ENCODE measurements at regions not wholly inside any gene's neighbourhood (a gene's known extent, or its start where the extent isn't known, plus 50 kb on each side); places are given as distances from the start of the nearest gene placed in this dataset.
"Not testable (repeated sequence)": the region's sequence is repeated elsewhere in the genome, so short reads cannot be mapped to it uniquely, and the experiment has no call there.

- Histone ChIP-seq H3K27ac (no peak overlapping the region), H3K4me3 (replicated peaks in 1 of 3) (no peak overlapping the region), H3K27me3 (no peaks in the 10 kb centered on the region), H3K9me3 (no peaks in the 10 kb centered on the region), H3K4me1 (no peaks in the 10 kb centered on the region), H3K36me3 (no peaks in the 10 kb centered on the region)
- WGBS, 2 donors, result 29 to 39% methylated on average over 3 of the region's 3 CpGs
- TF ChIP-seq CTCF (IDR thresholded peaks at IDR 0.05) (no peak), POLR2A (IDR thresholded peaks at IDR 0.05) (no peak)
- DNase-seq, result no peak
- intact Hi-C loops (cut with DNase I), result no loop called here
Measured at GRCh38 chrX:94695910-94696309, 1021.9 kb downstream of the FAM133A start.

- H3K4me3 ChIP-seq (replicated peaks in 1 of 3); intact Hi-C loops (cut with DNase I); H3K4me1 ChIP-seq; H3K27ac ChIP-seq; DNase-seq; H3K36me3 ChIP-seq; H3K27me3 ChIP-seq; H3K9me3 ChIP-seq: not testable (repeated sequence)
- WGBS, 2 donors, result 92 to 93% methylated on average over 12 to 15 of the region's 15 CpGs
Measured at GRCh38 chrX:94704348-94705256, 1030.6 kb downstream of the FAM133A start.

- H3K9me3 ChIP-seq, result no peaks in the 10 kb centered on the region
- no peaks in the 10 kb centered on the region for H3K36me3 ChIP-seq
- no peak for DNase-seq
- no peak overlapping the region for H3K27ac ChIP-seq
- no peaks in the 10 kb centered on the region for H3K27me3 ChIP-seq
- TF ChIP-seq POLR2A (IDR thresholded peaks at IDR 0.05), result no peak
- TF ChIP-seq CTCF (IDR thresholded peaks at IDR 0.05), result no peak
- no peaks in the 10 kb centered on the region for H3K4me1 ChIP-seq
- intact Hi-C loops (cut with DNase I), result no loop called here
- H3K4me3 ChIP-seq (replicated peaks in 1 of 3), result no peak overlapping the region
- 88 to 92% methylated on average over 2 of the region's 2 CpGs for WGBS, 2 donors
Measured at GRCh38 chrX:94721386-94721785, 1047.4 kb downstream of the FAM133A start.

- no peaks in the 10 kb centered on the region for H3K4me1 ChIP-seq
- no peak overlapping the region for H3K27ac ChIP-seq
- H3K4me3 ChIP-seq (replicated peaks in 1 of 3), result no peak overlapping the region
- intact Hi-C loops (cut with DNase I), result no loop called here
- no peak for DNase-seq
- no peaks in the 10 kb centered on the region for H3K27me3 ChIP-seq
- H3K9me3 ChIP-seq, result no peaks in the 10 kb centered on the region
- H3K36me3 ChIP-seq, result no peaks in the 10 kb centered on the region
- no peak for TF ChIP-seq CTCF (IDR thresholded peaks at IDR 0.05)
- no peak for TF ChIP-seq POLR2A (IDR thresholded peaks at IDR 0.05)
- WGBS, 2 donors, result 41 to 78% methylated on average over 3 of the region's 3 CpGs
Measured at GRCh38 chrX:94722578-94722977, 1048.6 kb downstream of the FAM133A start.

DNA sequence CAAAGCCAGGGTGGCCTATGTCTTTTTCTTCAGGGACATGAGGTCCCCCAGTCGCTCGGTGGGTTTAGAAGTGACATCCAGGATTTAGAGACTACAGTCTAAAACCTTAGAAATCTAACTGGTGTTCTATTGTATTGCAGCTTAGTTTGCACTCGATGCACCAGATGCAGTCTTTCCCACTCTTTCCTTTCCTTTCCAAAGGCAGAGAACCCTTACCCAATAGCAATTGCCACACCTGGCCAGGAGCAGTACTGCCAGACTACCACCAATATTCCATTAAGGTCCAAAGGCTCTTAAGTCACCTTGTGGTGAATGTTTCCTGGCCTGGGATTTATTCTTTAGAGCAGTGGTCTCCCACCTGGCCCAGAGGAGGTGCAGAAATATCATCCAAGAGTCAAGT lies 1068.8 kb downstream of the FAM133A start:
- H3K27ac ChIP-seq, result no peak overlapping the region
- no peaks in the 10 kb centered on the region for H3K4me1 ChIP-seq
- H3K4me3 ChIP-seq (replicated peaks in 1 of 3), result no peak overlapping the region
- intact Hi-C loops (cut with DNase I), result no loop called here
- TF ChIP-seq CTCF (IDR thresholded peaks at IDR 0.05) (no peak), POLR2A (IDR thresholded peaks at IDR 0.05) (no peak)
- no peak for DNase-seq
- H3K9me3 ChIP-seq, result no peaks in the 10 kb centered on the region
- no peaks in the 10 kb centered on the region for H3K36me3 ChIP-seq
- H3K27me3 ChIP-seq, result no peaks in the 10 kb centered on the region
- 92 to 96% methylated on average over 3 of the region's 3 CpGs for WGBS, 2 donors
